ENCODE measurements at regions not wholly inside any gene's neighbourhood (a gene's known extent, or its start where the extent isn't known, plus 50 kb on each side); places are given as distances from the start of the nearest gene placed in this dataset.
"Not testable (repeated sequence)": the region's sequence is repeated elsewhere in the genome, so short reads cannot be mapped to it uniquely, and the experiment has no call there.

DNA sequence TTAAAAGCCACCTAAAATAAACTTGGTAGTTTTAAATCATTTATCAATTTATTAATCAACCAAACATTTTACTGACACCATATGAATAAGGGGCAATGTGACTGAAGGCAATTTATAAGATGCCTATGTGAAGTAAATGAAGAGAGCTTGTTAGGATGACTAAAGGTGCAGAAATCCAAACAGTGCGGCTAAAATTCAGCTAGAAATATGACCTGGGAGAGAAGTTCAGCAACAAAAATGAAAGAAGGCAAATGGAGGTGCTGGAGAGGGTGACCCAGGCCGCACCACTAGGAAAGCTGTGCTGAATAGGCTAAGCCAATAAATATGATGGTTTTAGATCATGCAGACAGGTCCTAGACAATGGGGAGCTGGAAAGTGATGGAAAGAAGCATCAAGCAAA is 403.7 kb downstream of the BTG1 start:
- ATAC-seq (no peak), DNase-seq (ENCODE audit: low read depth, low spot score) (no peak)
- Histone ChIP-seq H3K9me3 (ENCODE audit: control insufficient read depth, insufficient read depth, low read depth, low read length) (no peaks in the 10 kb centered on the region), H3K4me3 (ENCODE audit: low read depth in 2 of 2, low read length in 2 of 2) (no peak overlapping the region), H3K36me3 (ENCODE audit: control insufficient read depth, insufficient read depth, low read length) (no peaks in the 10 kb centered on the region), H3K27me3 (ENCODE audit: control insufficient read depth, insufficient read depth, low read length) (no peaks in the 10 kb centered on the region), H3K4me1 (ENCODE audit: control insufficient read depth, insufficient read depth, low read length) (no peaks in the 10 kb centered on the region), H3K27ac (ENCODE audit: low read length) (no peak overlapping the region)
- TF ChIP-seq, protein P1, sequence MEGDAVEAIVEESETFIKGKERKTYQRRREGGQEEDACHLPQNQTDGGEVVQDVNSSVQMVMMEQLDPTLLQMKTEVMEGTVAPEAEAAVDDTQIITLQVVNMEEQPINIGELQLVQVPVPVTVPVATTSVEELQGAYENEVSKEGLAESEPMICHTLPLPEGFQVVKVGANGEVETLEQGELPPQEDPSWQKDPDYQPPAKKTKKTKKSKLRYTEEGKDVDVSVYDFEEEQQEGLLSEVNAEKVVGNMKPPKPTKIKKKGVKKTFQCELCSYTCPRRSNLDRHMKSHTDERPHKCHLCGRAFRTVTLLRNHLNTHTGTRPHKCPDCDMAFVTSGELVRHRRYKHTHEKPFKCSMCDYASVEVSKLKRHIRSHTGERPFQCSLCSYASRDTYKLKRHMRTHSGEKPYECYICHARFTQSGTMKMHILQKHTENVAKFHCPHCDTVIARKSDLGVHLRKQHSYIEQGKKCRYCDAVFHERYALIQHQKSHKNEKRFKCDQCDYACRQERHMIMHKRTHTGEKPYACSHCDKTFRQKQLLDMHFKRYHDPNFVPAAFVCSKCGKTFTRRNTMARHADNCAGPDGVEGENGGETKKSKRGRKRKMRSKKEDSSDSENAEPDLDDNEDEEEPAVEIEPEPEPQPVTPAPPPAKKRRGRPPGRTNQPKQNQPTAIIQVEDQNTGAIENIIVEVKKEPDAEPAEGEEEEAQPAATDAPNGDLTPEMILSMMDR (IDR thresholded peaks at IDR 0.05), result no peak
- TF ChIP-seq SIN3A (IDR thresholded peaks at IDR 0.05; ENCODE audit: borderline replicate concordance, insufficient read depth, low read depth, low read length), result no peak
- TF ChIP-seq TCF7L2 (IDR thresholded peaks at IDR 0.05; ENCODE audit: low read depth, low read length), result no peak
- no peak for TF ChIP-seq POLR2AphosphoS5 (IDR thresholded peaks at IDR 0.05; ENCODE audit: low read depth, low read length)
- TF ChIP-seq, protein P2, sequence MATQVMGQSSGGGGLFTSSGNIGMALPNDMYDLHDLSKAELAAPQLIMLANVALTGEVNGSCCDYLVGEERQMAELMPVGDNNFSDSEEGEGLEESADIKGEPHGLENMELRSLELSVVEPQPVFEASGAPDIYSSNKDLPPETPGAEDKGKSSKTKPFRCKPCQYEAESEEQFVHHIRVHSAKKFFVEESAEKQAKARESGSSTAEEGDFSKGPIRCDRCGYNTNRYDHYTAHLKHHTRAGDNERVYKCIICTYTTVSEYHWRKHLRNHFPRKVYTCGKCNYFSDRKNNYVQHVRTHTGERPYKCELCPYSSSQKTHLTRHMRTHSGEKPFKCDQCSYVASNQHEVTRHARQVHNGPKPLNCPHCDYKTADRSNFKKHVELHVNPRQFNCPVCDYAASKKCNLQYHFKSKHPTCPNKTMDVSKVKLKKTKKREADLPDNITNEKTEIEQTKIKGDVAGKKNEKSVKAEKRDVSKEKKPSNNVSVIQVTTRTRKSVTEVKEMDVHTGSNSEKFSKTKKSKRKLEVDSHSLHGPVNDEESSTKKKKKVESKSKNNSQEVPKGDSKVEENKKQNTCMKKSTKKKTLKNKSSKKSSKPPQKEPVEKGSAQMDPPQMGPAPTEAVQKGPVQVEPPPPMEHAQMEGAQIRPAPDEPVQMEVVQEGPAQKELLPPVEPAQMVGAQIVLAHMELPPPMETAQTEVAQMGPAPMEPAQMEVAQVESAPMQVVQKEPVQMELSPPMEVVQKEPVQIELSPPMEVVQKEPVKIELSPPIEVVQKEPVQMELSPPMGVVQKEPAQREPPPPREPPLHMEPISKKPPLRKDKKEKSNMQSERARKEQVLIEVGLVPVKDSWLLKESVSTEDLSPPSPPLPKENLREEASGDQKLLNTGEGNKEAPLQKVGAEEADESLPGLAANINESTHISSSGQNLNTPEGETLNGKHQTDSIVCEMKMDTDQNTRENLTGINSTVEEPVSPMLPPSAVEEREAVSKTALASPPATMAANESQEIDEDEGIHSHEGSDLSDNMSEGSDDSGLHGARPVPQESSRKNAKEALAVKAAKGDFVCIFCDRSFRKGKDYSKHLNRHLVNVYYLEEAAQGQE (IDR thresholded peaks at IDR 0.05; ENCODE audit: insufficient read depth in 1 of 2, low read depth in 2 of 2, low read length in 1 of 2), result no peak
- ChIA-PET POLR2A (no interaction called here), CTCF (no interaction called here)
- intact Hi-C loops (cut with micrococcal nuclease; ENCODE audit: unreplicated experiment), result no loop called here
- no TSS peak for BruUV-seq (replicated peaks)
- in situ Hi-C loops (cut with HindIII; ENCODE audit: low pct_unique_long_range_greater_than_20kb, low sequenced_read_pairs), result no loop called here

DNA sequence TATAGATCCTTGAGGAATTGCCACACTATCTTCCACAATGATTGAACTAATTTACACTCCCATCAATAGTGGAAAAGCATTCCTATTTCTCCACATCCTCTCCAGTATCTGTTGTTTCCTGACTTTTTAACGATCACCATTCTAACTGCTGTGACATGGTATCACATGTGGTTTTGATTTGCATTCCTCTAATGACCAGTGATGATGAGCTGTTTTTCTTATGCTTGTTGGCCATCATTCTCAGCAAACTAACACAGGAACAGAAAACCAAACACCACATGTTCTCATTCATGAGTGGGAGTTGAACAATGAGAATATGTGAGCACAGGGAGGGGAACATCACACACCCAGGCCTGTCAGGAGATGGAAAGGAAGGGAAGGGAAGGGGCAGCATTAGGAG is 411.8 kb downstream of the BTG1 start:
- H3K27me3 ChIP-seq (ENCODE audit: control insufficient read depth, insufficient read depth, low read length); intact Hi-C loops (cut with micrococcal nuclease; ENCODE audit: unreplicated experiment); CTCF ChIA-PET; H3K36me3 ChIP-seq (ENCODE audit: control insufficient read depth, insufficient read depth, low read length); DNase-seq (ENCODE audit: low read depth, low spot score); in situ Hi-C loops (cut with HindIII; ENCODE audit: low pct_unique_long_range_greater_than_20kb, low sequenced_read_pairs); H3K9me3 ChIP-seq (ENCODE audit: control insufficient read depth, insufficient read depth, low read depth, low read length); BruUV-seq (replicated peaks); H3K4me3 ChIP-seq (ENCODE audit: low read depth in 2 of 2, low read length in 2 of 2); H3K27ac ChIP-seq (ENCODE audit: low read length); ATAC-seq; POLR2A ChIA-PET; H3K4me1 ChIP-seq (ENCODE audit: control insufficient read depth, insufficient read depth, low read length): not testable (repeated sequence)

DNA sequence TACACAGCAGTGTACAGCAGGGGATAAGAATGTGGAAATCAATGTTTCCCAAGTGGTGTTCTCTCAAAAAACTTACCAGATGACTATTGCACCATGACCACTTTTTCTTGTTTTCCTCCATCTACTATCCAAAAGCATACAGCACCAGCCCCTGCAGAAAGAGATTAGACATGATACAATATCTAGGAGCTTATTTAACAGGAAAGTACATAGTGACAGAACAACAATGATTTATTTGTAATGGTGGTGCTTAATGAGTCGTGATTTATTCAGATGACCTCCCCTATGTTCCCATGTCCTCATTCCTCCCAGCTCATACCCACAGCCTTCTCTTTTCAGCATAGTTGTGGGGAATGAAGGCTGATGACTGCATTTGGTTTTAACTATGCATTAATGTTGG is 413.6 kb downstream of the BTG1 start:
- ATAC-seq, result no peak
- no peaks in the 10 kb centered on the region for H3K36me3 ChIP-seq (ENCODE audit: control insufficient read depth, insufficient read depth, low read length)
- no TSS peak for BruUV-seq (replicated peaks)
- H3K27me3 ChIP-seq (ENCODE audit: control insufficient read depth, insufficient read depth, low read length), result no peaks in the 10 kb centered on the region
- H3K4me3 ChIP-seq (ENCODE audit: low read depth in 2 of 2, low read length in 2 of 2), result no peak overlapping the region
- H3K4me1 ChIP-seq (ENCODE audit: control insufficient read depth, insufficient read depth, low read length), result no peaks in the 10 kb centered on the region
- intact Hi-C loops (cut with micrococcal nuclease; ENCODE audit: unreplicated experiment), result no loop called here
- TF ChIP-seq POLR2AphosphoS5 (IDR thresholded peaks at IDR 0.05; ENCODE audit: low read depth, low read length) (no peak), SIN3A (IDR thresholded peaks at IDR 0.05; ENCODE audit: borderline replicate concordance, insufficient read depth, low read depth, low read length) (no peak), TCF7L2 (IDR thresholded peaks at IDR 0.05; ENCODE audit: low read depth, low read length) (no peak)
- TF ChIP-seq, protein P2 (IDR thresholded peaks at IDR 0.05; ENCODE audit: insufficient read depth in 1 of 2, low read depth in 2 of 2, low read length in 1 of 2), result no peak
- in situ Hi-C loops (cut with HindIII; ENCODE audit: low pct_unique_long_range_greater_than_20kb, low sequenced_read_pairs), result no loop called here
- no peak for DNase-seq (ENCODE audit: low read depth, low spot score)
- ChIA-PET CTCF (no interaction called here), POLR2A (no interaction called here)
- H3K9me3 ChIP-seq (ENCODE audit: control insufficient read depth, insufficient read depth, low read depth, low read length), result no peaks in the 10 kb centered on the region
- no peak overlapping the region for H3K27ac ChIP-seq (ENCODE audit: low read length)
